CD14-positive monocyte (primary cell): ENCODE measurements at regions not wholly inside any gene's neighbourhood (a gene's known extent, or its start where the extent isn't known, plus 50 kb on each side); places are given as distances from the start of the nearest gene placed in this dataset.

Source experiments
- DNase-seq, 3 donors: peaks; one replicate each; pipeline ENCODE4 v3.0.0-alpha.2; 2011 to 2022
- H2AFZ ChIP-seq: 2 replicates; pipeline ENCODE4 v1.6.0; 2012; ENCODE audit warnings: mild to moderate bottlenecking, low read depth, low read length, inconsistent platforms; ENCODE audit not compliant: insufficient read depth, poor library complexity, severe bottlenecking
- H3K27ac ChIP-seq, 2 donors: 1 replicate in 1 of 2; 2 replicates in 1 of 2; pipeline ENCODE4 v1.5.1; 2012 to 2013; ENCODE audit warnings: low read length in 2 of 2, control low read depth in 1 of 2, inconsistent platforms in 1 of 2, low read depth in 1 of 2, mild to moderate bottlenecking in 1 of 2
- H3K27me3 ChIP-seq, 2 donors: one replicate each; pipeline versions ENCODE4 v1.6.0 to v1.6.1; 2011 to 2013; ENCODE audit warnings: low read length in 2 of 2; ENCODE audit not compliant: control insufficient read depth in 2 of 2, insufficient read depth in 2 of 2
- H3K36me3 ChIP-seq, 2 donors: replicated peaks in 1 of 2; 1 replicate in 1 of 2; 2 replicates in 1 of 2; pipeline versions ENCODE4 v1.5.1 to v1.6.1; 2012 to 2013; ENCODE audit warnings: low read length in 2 of 2, control low read depth in 1 of 2, inconsistent platforms in 1 of 2, mild to moderate bottlenecking in 1 of 2; ENCODE audit not compliant: insufficient read depth in 2 of 2, control insufficient read depth in 1 of 2
- H3K4me1 ChIP-seq, 2 donors: 1 replicate in 1 of 2; 2 replicates in 1 of 2; pipeline versions ENCODE4 v1.5.1 to v1.6.1; 2012 to 2013; ENCODE audit warnings: low read length in 2 of 2, control low read depth in 1 of 2, inconsistent platforms in 1 of 2, mild to moderate bottlenecking in 1 of 2, moderate library complexity in 1 of 2; ENCODE audit not compliant: insufficient read depth in 2 of 2, control insufficient read depth in 1 of 2
- H3K4me2 ChIP-seq: replicated peaks from 2 replicates; pipeline ENCODE3; 2012; ENCODE audit warnings: low read length, moderate library complexity, mild to moderate bottlenecking; ENCODE audit not compliant: poor library complexity, severe bottlenecking; ENCODE audit errors: extremely low read depth
- H3K4me3 ChIP-seq, 3 experiments: fragments of 200-600 bp in 1 of 3; sonication (generic) in 1 of 3; replicated peaks in 1 of 3; 1 replicate in 2 of 3; 2 replicates in 1 of 3; pipeline ENCODE4 v1.5.1; 2011 to 2013; ENCODE audit warnings: low read length in 3 of 3, mild to moderate bottlenecking in 3 of 3, control low read depth in 2 of 3, low read depth in 2 of 3, inconsistent platforms in 1 of 3, moderate library complexity in 1 of 3
- H3K79me2 ChIP-seq: 2 replicates; pipeline ENCODE4 v1.6.0; 2012; ENCODE audit warnings: mild to moderate bottlenecking, control low read depth, inconsistent platforms, low read length, moderate library complexity; ENCODE audit not compliant: insufficient read depth
- H3K9ac ChIP-seq: 2 replicates; pipeline ENCODE4 v1.6.0; 2017; ENCODE audit warnings: low read length, mild to moderate bottlenecking; ENCODE audit not compliant: insufficient read depth, poor library complexity, severe bottlenecking
- H3K9me3 ChIP-seq, 2 donors: replicated peaks in 1 of 2; 1 replicate in 1 of 2; 2 replicates in 1 of 2; pipeline versions ENCODE4 v1.5.1 to v1.6.1; 2012 to 2013; ENCODE audit warnings: low read length in 2 of 2, control low read depth in 1 of 2; ENCODE audit not compliant: control insufficient read depth in 1 of 2, insufficient read depth in 1 of 2
- H4K20me1 ChIP-seq: 2 replicates; pipeline ENCODE4 v1.6.0; 2012; ENCODE audit warnings: mild to moderate bottlenecking, low read length, control low read depth, moderate library complexity; ENCODE audit not compliant: insufficient read depth
- H3K27ac Mint-ChIP-seq, 7 donors: one replicate each; pipeline ENCODE4 v1.8.0; 2020; ENCODE audit warnings: mild to moderate bottlenecking in 7 of 7, mixed read lengths in 7 of 7, moderate library complexity in 6 of 7, inconsistent platforms in 2 of 7
- H3K27me3 Mint-ChIP-seq, 3 donors: one replicate each; pipeline ENCODE4 v1.8.0; 2021 to 2022; ENCODE audit warnings: low read depth in 3 of 3, mild to moderate bottlenecking in 3 of 3, mixed read lengths in 3 of 3, moderate library complexity in 3 of 3, inconsistent platforms in 1 of 3
- H3K36me3 Mint-ChIP-seq, 2 donors: one replicate each; pipeline ENCODE4 v1.8.0; 2020; ENCODE audit warnings: mixed read lengths in 2 of 2, inconsistent platforms in 1 of 2, mild to moderate bottlenecking in 1 of 2
- H3K4me1 Mint-ChIP-seq: one replicate; pipeline ENCODE4 v1.8.0; 2020; ENCODE audit warnings: mild to moderate bottlenecking, mixed read lengths
- H3K4me3 Mint-ChIP-seq, 2 donors: one replicate each; pipeline ENCODE4 v1.8.0; 2020; ENCODE audit warnings: mild to moderate bottlenecking in 2 of 2, mixed read lengths in 2 of 2, moderate library complexity in 1 of 2
- H3K9me3 Mint-ChIP-seq, 7 donors: one replicate each; pipeline ENCODE4 v1.8.0; 2020 to 2022; ENCODE audit warnings: mixed read lengths in 7 of 7, mild to moderate bottlenecking in 6 of 7, moderate library complexity in 6 of 7, inconsistent platforms in 2 of 7
- WGBS: methylation state at CpG from one replicate; pipeline ENCODE4 v1.1.5; 2013; ENCODE audit warnings: missing lambda C conversion rate; ENCODE audit not compliant: insufficient coverage; 5-methylcytosine and 5-hydroxymethylcytosine counted together
- intact Hi-C, 2 donors: fragments of 100-400 bp; cut with micrococcal nuclease; formaldehyde crosslinking; loops; one replicate each; pipeline versions ENCODE4 v1.15.0 to v1.15.1; 2023
- TF ChIP-seq, protein P1 (sequence below): fragments of 200-600 bp; IDR thresholded peaks from one replicate; pipeline ENCODE4 v1.8.0; 2022; ENCODE audit warnings: antibody characterized with exemption, mild to moderate bottlenecking

DNA sequence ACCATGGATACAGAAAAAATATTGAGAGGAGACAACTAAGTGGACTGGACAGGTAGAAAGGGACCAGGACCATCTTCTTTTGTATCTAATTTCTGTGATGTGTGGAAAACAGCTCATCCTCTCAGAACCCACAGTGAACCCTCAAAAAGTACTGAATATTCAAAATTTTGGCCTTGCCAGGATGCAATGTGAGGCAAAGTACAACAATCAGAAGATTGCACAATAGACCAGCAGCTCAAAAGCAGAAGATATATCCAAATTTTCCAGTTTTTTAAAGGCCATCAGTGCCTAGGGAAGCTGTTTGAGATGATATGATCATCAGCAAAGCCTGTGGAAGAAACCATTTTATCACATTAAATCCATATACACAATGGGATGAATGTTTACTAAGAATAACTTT lies 973.3 kb upstream of the MIR17HG start:
- H3K27me3 Mint-ChIP-seq = no peaks in the 10 kb centered on the region
- intact Hi-C loops = no loop called here
- Histone ChIP-seq H3K4me3 (no peak overlapping the region), H3K4me2 (no peak overlapping the region), H3K9me3 (no peaks in the 10 kb centered on the region), H3K27me3 (no peaks in the 10 kb centered on the region), H3K36me3 (no peaks in the 10 kb centered on the region), H3K4me1 (no peaks in the 10 kb centered on the region), H3K79me2 (no peaks in the 10 kb centered on the region), H3K27ac (no peak overlapping the region), H3K9ac (no peak overlapping the region), H4K20me1 (no peaks in the 10 kb centered on the region), H2AFZ (no peak overlapping the region)
- H3K4me3 Mint-ChIP-seq = no peak overlapping the region
- H3K36me3 Mint-ChIP-seq = no peaks in the 10 kb centered on the region
- H3K4me1 Mint-ChIP-seq = no peaks in the 10 kb centered on the region
- no peak for DNase-seq
- TF ChIP-seq, protein P1, sequence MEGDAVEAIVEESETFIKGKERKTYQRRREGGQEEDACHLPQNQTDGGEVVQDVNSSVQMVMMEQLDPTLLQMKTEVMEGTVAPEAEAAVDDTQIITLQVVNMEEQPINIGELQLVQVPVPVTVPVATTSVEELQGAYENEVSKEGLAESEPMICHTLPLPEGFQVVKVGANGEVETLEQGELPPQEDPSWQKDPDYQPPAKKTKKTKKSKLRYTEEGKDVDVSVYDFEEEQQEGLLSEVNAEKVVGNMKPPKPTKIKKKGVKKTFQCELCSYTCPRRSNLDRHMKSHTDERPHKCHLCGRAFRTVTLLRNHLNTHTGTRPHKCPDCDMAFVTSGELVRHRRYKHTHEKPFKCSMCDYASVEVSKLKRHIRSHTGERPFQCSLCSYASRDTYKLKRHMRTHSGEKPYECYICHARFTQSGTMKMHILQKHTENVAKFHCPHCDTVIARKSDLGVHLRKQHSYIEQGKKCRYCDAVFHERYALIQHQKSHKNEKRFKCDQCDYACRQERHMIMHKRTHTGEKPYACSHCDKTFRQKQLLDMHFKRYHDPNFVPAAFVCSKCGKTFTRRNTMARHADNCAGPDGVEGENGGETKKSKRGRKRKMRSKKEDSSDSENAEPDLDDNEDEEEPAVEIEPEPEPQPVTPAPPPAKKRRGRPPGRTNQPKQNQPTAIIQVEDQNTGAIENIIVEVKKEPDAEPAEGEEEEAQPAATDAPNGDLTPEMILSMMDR = no peak
- H3K27ac Mint-ChIP-seq = no peak overlapping the region
- H3K9me3 Mint-ChIP-seq = peaks cover 0 to 6% (median 3%) of the 10 kb centered on the region in 7 donors

DNA sequence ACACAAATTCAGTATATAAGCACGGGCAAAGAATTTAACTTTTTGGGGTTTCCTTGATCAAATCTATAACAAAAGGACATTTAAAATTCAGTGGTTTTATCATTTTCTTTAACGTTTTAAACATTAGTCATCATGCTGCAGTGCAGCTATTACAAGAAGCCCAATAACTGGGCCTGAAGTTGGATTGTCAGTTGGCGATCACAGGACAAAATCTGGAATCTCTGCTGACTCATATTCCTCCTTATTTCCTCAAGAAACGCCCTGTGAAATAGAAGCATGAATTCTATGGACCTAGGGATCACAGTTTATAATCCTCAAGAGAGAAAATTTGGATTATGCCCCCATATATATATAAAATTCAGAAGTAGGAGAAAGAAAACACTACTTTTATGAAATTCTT lies 971.6 kb upstream of the MIR17HG start:
- no peaks in the 10 kb centered on the region for H3K27me3 Mint-ChIP-seq
- no peak overlapping the region for H3K4me3 ChIP-seq
- H3K4me1 Mint-ChIP-seq = no peaks in the 10 kb centered on the region
- H4K20me1 ChIP-seq = no peaks in the 10 kb centered on the region
- no CpG with 5 or more reads among the region's 4 CpGs for WGBS
- no peak overlapping the region for H3K4me3 Mint-ChIP-seq
- peaks cover 0 to 6% (median 3%) of the 10 kb centered on the region in 7 donors for H3K9me3 Mint-ChIP-seq
- H3K36me3 ChIP-seq = no peaks in the 10 kb centered on the region
- H2AFZ ChIP-seq = no peak overlapping the region
- no peaks in the 10 kb centered on the region for H3K4me1 ChIP-seq
- TF ChIP-seq, protein P1 = no peak
- intact Hi-C loops = no loop called here
- no peak for DNase-seq
- no peaks in the 10 kb centered on the region for H3K27me3 ChIP-seq
- no peak overlapping the region for H3K9ac ChIP-seq
- H3K79me2 ChIP-seq = no peaks in the 10 kb centered on the region
- H3K9me3 ChIP-seq = no peaks in the 10 kb centered on the region
- H3K4me2 ChIP-seq = no peak overlapping the region
- H3K36me3 Mint-ChIP-seq = no peaks in the 10 kb centered on the region
- H3K27ac Mint-ChIP-seq = no peak overlapping the region
- H3K27ac ChIP-seq = no peak overlapping the region
